ENCODE measurements at regions not wholly inside any gene's neighbourhood (a gene's known extent, or its start where the extent isn't known, plus 50 kb on each side); places are given as distances from the start of the nearest gene placed in this dataset.

DNA sequence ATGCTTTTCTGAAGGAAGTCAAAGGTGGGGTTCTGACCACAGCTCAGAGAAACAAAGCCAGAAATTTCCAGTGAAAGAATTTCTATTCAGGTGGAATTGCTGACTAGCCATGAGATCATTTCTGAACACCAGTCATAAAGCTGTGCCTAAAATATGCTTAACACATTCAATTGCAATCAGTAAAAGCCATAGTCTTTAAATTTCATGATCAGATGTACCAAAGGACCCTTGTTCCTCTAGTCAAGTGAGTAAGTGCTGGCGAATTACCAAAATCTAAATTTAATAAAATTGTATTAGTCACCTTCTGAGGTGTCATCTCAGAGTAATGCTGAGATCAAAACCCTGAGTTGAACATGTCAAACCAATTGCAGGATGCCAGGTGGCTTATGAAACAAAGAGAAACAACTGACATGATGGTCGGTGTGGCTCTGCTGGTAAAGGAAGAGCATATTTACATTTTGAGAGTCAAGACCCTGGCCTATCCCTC lies 334.2 kb upstream of the CCNH start:
- POLR2A ChIA-PET (ENCODE audit: low non-redundant PET): no interaction called here
- CTCF ChIA-PET: interaction anchor here (0.8 kb wide), 1 partner anchor 28 kb away, joined by 3 read pairs; no protein-coding TSS in a partner anchor
- peak; percentile 80 for DNase-seq (ENCODE audit: low spot score)
- no peak overlapping the region for H3K27ac ChIP-seq
- TF ChIP-seq, protein P1, sequence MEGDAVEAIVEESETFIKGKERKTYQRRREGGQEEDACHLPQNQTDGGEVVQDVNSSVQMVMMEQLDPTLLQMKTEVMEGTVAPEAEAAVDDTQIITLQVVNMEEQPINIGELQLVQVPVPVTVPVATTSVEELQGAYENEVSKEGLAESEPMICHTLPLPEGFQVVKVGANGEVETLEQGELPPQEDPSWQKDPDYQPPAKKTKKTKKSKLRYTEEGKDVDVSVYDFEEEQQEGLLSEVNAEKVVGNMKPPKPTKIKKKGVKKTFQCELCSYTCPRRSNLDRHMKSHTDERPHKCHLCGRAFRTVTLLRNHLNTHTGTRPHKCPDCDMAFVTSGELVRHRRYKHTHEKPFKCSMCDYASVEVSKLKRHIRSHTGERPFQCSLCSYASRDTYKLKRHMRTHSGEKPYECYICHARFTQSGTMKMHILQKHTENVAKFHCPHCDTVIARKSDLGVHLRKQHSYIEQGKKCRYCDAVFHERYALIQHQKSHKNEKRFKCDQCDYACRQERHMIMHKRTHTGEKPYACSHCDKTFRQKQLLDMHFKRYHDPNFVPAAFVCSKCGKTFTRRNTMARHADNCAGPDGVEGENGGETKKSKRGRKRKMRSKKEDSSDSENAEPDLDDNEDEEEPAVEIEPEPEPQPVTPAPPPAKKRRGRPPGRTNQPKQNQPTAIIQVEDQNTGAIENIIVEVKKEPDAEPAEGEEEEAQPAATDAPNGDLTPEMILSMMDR (conservative IDR thresholded peaks at IDR 0.05; ENCODE audit: low read depth): no peak

DNA sequence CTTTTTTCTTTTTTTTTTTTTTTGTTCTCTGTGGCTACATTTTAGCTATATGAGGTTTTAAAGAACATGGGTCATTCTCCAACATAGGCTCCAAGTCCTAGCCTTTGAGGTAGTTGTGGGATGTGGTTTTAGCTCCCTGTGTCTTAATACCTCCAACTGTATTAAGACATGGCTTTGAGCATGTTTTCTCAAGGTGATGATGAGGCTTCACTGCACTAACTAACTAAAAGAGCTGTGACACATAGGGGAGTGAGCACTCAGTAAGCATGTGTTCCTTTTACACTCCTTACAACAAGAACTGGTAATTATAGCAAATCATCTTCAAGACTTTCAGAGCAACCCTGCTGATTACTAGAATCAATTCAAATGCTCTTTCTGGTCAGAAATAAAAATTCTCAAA lies 333.6 kb upstream of the CCNH start:
- TF ChIP-seq, protein P1 (conservative IDR thresholded peaks at IDR 0.05; ENCODE audit: low read depth): no peak
- H3K27ac ChIP-seq: no peak overlapping the region
- POLR2A ChIA-PET (ENCODE audit: low non-redundant PET): no interaction called here
- DNase-seq (ENCODE audit: low spot score): no peak
- CTCF ChIA-PET: no interaction called here

DNA sequence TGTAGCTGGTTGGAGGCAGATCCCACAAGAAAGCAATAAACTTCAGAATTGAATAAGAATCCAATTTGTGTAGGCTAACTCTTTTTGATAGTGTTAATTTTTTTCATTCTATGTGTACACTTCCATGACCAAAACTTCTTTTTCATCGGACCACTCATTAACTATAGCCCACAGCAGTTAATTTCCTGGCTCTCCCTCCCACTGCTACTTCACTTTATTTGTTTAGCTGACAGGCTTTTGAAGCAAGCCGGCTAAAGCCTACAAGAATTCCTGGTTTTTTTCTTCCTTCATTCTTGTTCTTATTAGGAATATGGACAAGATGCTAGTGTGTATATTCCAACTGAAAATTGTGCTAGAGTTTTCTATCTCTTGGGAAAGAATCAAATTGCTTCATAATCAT lies 329.2 kb upstream of the CCNH start:
- DNase-seq (ENCODE audit: low spot score): no peak
- ChIA-PET CTCF (interaction anchor here (0.7 kb wide), 1 partner anchor 372 kb away, joined by 5 read pairs; no protein-coding TSS in a partner anchor), POLR2A (ENCODE audit: low non-redundant PET) (no interaction called here)
- H3K27ac ChIP-seq: no peak overlapping the region
- TF ChIP-seq, protein P1 (conservative IDR thresholded peaks at IDR 0.05; ENCODE audit: low read depth): no peak

DNA sequence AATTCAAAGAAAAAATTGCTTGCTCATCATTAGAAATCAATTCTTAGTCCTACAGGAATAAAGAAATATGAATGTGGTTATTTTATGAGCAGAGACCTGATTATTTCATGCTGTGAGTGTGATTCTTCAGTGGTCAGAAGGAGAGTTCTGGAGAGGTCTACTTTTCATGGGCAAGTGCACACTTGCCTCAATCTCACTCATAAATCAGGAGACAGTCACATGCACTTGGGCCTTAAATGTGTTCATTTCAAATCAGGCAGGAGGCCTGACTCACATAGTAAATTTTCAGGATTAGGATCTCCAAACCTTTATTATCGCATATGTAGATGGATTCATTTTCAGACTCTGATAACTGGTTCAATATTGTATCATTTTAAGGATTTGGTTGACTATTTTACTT lies 323.2 kb upstream of the CCNH start:
- DNase-seq (ENCODE audit: low spot score): peak; percentile 35
- H3K27ac ChIP-seq: no peak overlapping the region
- ChIA-PET POLR2A (ENCODE audit: low non-redundant PET) (no interaction called here), CTCF (no interaction called here)
- TF ChIP-seq, protein P1 (conservative IDR thresholded peaks at IDR 0.05; ENCODE audit: low read depth): no peak

DNA sequence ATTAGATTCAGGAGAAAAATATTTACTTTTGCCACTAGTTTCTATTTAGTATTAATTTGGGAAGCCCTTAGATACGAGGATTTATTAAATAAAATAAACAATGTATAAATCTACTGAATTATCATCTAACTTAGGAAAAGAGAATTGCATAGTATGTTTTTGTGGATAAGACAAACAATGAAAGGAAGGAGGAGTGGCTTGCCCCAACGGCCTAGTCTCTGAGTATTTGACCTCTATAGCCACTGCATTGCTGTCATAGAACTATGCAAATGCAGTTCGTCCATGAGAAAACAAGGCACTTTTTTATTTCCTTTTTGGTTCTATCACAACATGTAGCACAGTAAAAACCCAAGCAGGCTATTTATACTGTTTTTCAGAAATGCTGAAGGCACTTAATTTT lies 321.2 kb upstream of the CCNH start:
- DNase-seq (ENCODE audit: low spot score): no peak
- CTCF ChIA-PET: interaction anchor here (0.6 kb wide), 1 partner anchor 38 kb away, joined by 3 read pairs; no protein-coding TSS in a partner anchor
- POLR2A ChIA-PET (ENCODE audit: low non-redundant PET): no interaction called here

DNA sequence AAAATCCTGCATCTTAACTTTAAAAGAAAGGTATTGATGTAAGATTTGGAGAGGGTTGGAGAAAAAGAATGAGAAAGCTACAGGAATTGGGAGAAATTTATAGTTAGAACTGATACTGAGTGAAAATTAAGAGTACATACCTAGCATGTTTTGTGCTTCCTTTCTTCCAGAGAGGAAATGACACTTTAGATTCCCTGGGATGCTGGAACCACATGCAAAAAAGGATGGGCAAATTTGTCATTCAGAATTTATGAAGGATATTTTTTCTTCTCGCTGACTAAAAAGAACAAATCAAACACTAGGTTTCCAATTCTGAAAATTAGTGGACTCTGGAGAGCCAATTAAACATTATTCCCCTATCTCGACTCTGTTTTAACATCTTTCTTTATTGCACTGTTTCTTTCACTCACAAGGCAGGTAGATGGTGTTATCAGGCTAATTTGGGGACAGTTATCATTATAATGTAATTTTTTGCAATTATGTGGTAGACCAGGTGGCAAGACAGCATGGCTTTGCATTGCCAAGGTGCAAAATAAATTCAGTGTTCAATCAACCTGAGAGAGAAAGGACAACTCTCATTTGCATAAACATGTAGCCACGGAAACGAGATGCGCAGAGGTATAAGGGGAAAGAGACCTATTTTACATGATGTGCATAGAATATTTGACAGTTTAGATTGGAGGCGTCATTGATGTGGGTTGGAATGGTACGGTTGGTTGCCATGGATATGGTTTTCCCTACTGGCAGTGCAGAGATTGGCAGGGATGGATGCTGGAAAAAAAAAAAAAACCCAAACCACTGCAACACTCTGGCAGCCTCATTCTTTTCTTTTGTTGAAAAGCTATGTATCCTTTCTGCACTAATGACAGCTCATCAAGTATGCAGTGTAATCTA lies 320.4 kb upstream of the CCNH start:
- ChIA-PET POLR2A (ENCODE audit: low non-redundant PET) (no interaction called here), CTCF (interaction anchor here (0.6 kb wide), 1 partner anchor 39 kb away, joined by 3 read pairs; no protein-coding TSS in a partner anchor)
- no peak for DNase-seq (ENCODE audit: low spot score)
- H3K27ac ChIP-seq: no peak overlapping the region
- TF ChIP-seq, protein P1 (conservative IDR thresholded peaks at IDR 0.05; ENCODE audit: low read depth): no peak

More for the DNA sequence above, 321.2 kb upstream of the CCNH start:
- H3K27ac ChIP-seq: no peak overlapping the region
- TF ChIP-seq, protein P1 (conservative IDR thresholded peaks at IDR 0.05; ENCODE audit: low read depth): no peak
